ENCODE measurements at regions not wholly inside any gene's neighbourhood (a gene's known extent, or its start where the extent isn't known, plus 50 kb on each side); places are given as distances from the start of the nearest gene placed in this dataset.
"Not testable (repeated sequence)": the region's sequence is repeated elsewhere in the genome, so short reads cannot be mapped to it uniquely, and the experiment has no call there.

- DNase-seq (ENCODE audit: low read depth): no peak
Measured at GRCh38 chr6:159440911-159441703, 251.9 kb downstream of the SOD2 start.

GRCh38 chr6:159440349-159440748 is 252.7 kb downstream of the SOD2 start:
- DNase-seq (ENCODE audit: low read depth): no peak

GRCh38 chr6:159439651-159440050 is 253.4 kb downstream of the SOD2 start:
- DNase-seq (ENCODE audit: low read depth): no peak

- no peak for DNase-seq (ENCODE audit: low read depth)
Measured at GRCh38 chr6:159438106-159438505, 254.9 kb downstream of the SOD2 start.

GRCh38 chr6:159436581-159436980 is 256.5 kb downstream of the SOD2 start:
- DNase-seq (ENCODE audit: low read depth): no peak

- DNase-seq (ENCODE audit: low read depth): no peak
Measured at GRCh38 chr6:159435701-159436100, 257.3 kb downstream of the SOD2 start.

- no peak for DNase-seq (ENCODE audit: low read depth)
Measured at GRCh38 chr6:159434410-159434809, 258.6 kb downstream of the SOD2 start.

- no peak for DNase-seq (ENCODE audit: low read depth)
Measured at GRCh38 chr6:159433550-159433949, 259.5 kb downstream of the SOD2 start.

GRCh38 chr6:159431750-159432149 is 261.3 kb downstream of the SOD2 start:
- no peak for DNase-seq (ENCODE audit: low read depth)

- no peak for DNase-seq (ENCODE audit: low read depth)
Measured at GRCh38 chr6:159430323-159430722, 261.1 kb downstream of the FNDC1 start.

GRCh38 chr6:159429433-159429832 is 260.2 kb downstream of the FNDC1 start:
- no peak for DNase-seq (ENCODE audit: low read depth)

- DNase-seq (ENCODE audit: low read depth): no peak
Measured at GRCh38 chr6:159427771-159428170, 258.6 kb downstream of the FNDC1 start.

GRCh38 chr6:159427335-159427734 is 258.1 kb downstream of the FNDC1 start:
- no peak for DNase-seq (ENCODE audit: low read depth)

- DNase-seq (ENCODE audit: low read depth): no peak
Measured at GRCh38 chr6:159425421-159425820, 256.2 kb downstream of the FNDC1 start.

- DNase-seq (ENCODE audit: low read depth): no peak
Measured at GRCh38 chr6:159422041-159422984, 253.1 kb downstream of the FNDC1 start.

- DNase-seq (ENCODE audit: low read depth): no peak
Measured at GRCh38 chr6:159421586-159421985, 252.4 kb downstream of the FNDC1 start.

- DNase-seq (ENCODE audit: low read depth): no peak
Measured at GRCh38 chr6:159418997-159419396, 249.8 kb downstream of the FNDC1 start.

- no peak for DNase-seq (ENCODE audit: low read depth)
Measured at GRCh38 chr6:159416891-159417560, 247.8 kb downstream of the FNDC1 start.

GRCh38 chr6:159415540-159415939 is 246.3 kb downstream of the FNDC1 start:
- no peak for DNase-seq (ENCODE audit: low read depth)

GRCh38 chr6:159414711-159415110 is 245.5 kb downstream of the FNDC1 start:
- no peak for DNase-seq (ENCODE audit: low read depth)

GRCh38 chr6:159407211-159407780 is 238.1 kb downstream of the FNDC1 start:
- not testable (repeated sequence) for DNase-seq (ENCODE audit: low read depth)

- DNase-seq (ENCODE audit: low read depth): no peak
Measured at GRCh38 chr6:159404296-159404695, 235.1 kb downstream of the FNDC1 start.

Measured in fibroblast of gingiva (primary cell).